CD4-positive, CD25-positive, alpha-beta regulatory T cell (primary cell): ENCODE measurements at regions not wholly inside any gene's neighbourhood (a gene's known extent, or its start where the extent isn't known, plus 50 kb on each side); places are given as distances from the start of the nearest gene placed in this dataset.

ENCODE experiments used
- ATAC-seq, 2 donors: fragments of 150-1000 bp; cut with Tn5 transposase; one replicate each; pipeline ENCODE4 v1.10.0; 2021; ENCODE audit warnings: low read depth in 2 of 2, moderate number of reproducible peaks in 2 of 2, moderate library complexity in 1 of 2
- DNase-seq, 3 donors: peaks; one replicate each; pipeline versions ENCODE4 v3.0.0 to v3.0.0-alpha.2; 2012 to 2022; ENCODE audit warnings: mixed read lengths in 1 of 3
- H3K27ac ChIP-seq: one replicate; pipeline ENCODE4 v1.7.0; 2013; ENCODE audit warnings: mild to moderate bottlenecking, low read length; ENCODE audit not compliant: insufficient read depth, poor library complexity, severe bottlenecking
- H3K27me3 ChIP-seq: one replicate; pipeline ENCODE4 v1.7.0; 2013; ENCODE audit warnings: low read length; ENCODE audit not compliant: control insufficient read depth, insufficient read depth
- H3K36me3 ChIP-seq: one replicate; pipeline ENCODE4 v1.7.0; 2013; ENCODE audit warnings: mild to moderate bottlenecking, low read length, moderate library complexity; ENCODE audit not compliant: control insufficient read depth, insufficient read depth
- H3K4me1 ChIP-seq: 2 replicates; pipeline ENCODE4 v1.7.0; 2013; ENCODE audit warnings: mild to moderate bottlenecking, low read length; ENCODE audit not compliant: insufficient read depth, control insufficient read depth, poor library complexity, severe bottlenecking
- H3K4me3 ChIP-seq: one replicate; pipeline ENCODE4 v1.7.0; 2013; ENCODE audit warnings: low read depth, mild to moderate bottlenecking, low read length, moderate library complexity
- H3K9me3 ChIP-seq, 2 experiments: 1 replicate in 1 of 2; 2 replicates in 1 of 2; pipeline ENCODE4 v1.7.0; 2013; ENCODE audit warnings: low read length in 2 of 2, mild to moderate bottlenecking in 1 of 2, moderate library complexity in 1 of 2; ENCODE audit not compliant: control insufficient read depth in 2 of 2
- H3K27ac Mint-ChIP-seq, 3 donors: one replicate each; pipeline ENCODE4 v1.8.0; 2020 to 2022; ENCODE audit warnings: mild to moderate bottlenecking in 3 of 3, mixed read lengths in 3 of 3, moderate library complexity in 2 of 3
- H3K27me3 Mint-ChIP-seq: one replicate; pipeline ENCODE4 v1.8.0; 2022; ENCODE audit warnings: mild to moderate bottlenecking, mixed read lengths
- H3K36me3 Mint-ChIP-seq: one replicate; pipeline ENCODE4 v1.8.0; 2020; ENCODE audit warnings: mixed read lengths
- H3K4me1 Mint-ChIP-seq, 4 donors: one replicate each; pipeline ENCODE4 v1.8.0; 2020 to 2022; ENCODE audit warnings: mixed read lengths in 4 of 4, mild to moderate bottlenecking in 1 of 4
- H3K4me3 Mint-ChIP-seq, 4 donors: one replicate each; pipeline ENCODE4 v1.8.0; 2020 to 2022; ENCODE audit warnings: mild to moderate bottlenecking in 4 of 4, mixed read lengths in 4 of 4, moderate library complexity in 3 of 4
- H3K9me3 Mint-ChIP-seq, 7 donors: one replicate each; pipeline ENCODE4 v1.8.0; 2020 to 2022; ENCODE audit warnings: mixed read lengths in 7 of 7, mild to moderate bottlenecking in 3 of 7, moderate library complexity in 2 of 7

GRCh38 chr9:73347123-73347522 is 195.5 kb downstream of the ANXA1 start:
- H3K4me1 ChIP-seq = no peaks in the 10 kb centered on the region
- H3K9me3 Mint-ChIP-seq = peaks cover 0 to 6% (median 0%) of the 10 kb centered on the region in 7 donors
- no peaks in the 10 kb centered on the region for H3K4me1 Mint-ChIP-seq
- H3K27ac Mint-ChIP-seq = no peak overlapping the region
- no peaks in the 10 kb centered on the region for H3K9me3 ChIP-seq
- H3K27me3 ChIP-seq = no peaks in the 10 kb centered on the region
- no peaks in the 10 kb centered on the region for H3K27me3 Mint-ChIP-seq
- DNase-seq (no peak), ATAC-seq (no peak)
- no peak overlapping the region for H3K27ac ChIP-seq
- no peak overlapping the region for H3K4me3 Mint-ChIP-seq
- no peak overlapping the region for H3K4me3 ChIP-seq
- H3K36me3 Mint-ChIP-seq = no peaks in the 10 kb centered on the region
- no peaks in the 10 kb centered on the region for H3K36me3 ChIP-seq

GRCh38 chr9:73347720-73348119 is 196.1 kb downstream of the ANXA1 start:
- Mint-ChIP-seq H3K27me3 (no peaks in the 10 kb centered on the region), H3K36me3 (no peaks in the 10 kb centered on the region), H3K4me1 (no peaks in the 10 kb centered on the region), H3K27ac (no peak overlapping the region), H3K9me3 (peaks cover 0 to 6% (median 0%) of the 10 kb centered on the region in 7 donors), H3K4me3 (no peak overlapping the region)
- no peaks in the 10 kb centered on the region for H3K27me3 ChIP-seq
- DNase-seq (no peak), ATAC-seq (no peak)
- H3K9me3 ChIP-seq = no peaks in the 10 kb centered on the region
- H3K4me1 ChIP-seq = no peaks in the 10 kb centered on the region
- no peak overlapping the region for H3K4me3 ChIP-seq
- no peaks in the 10 kb centered on the region for H3K36me3 ChIP-seq
- no peak overlapping the region for H3K27ac ChIP-seq

GRCh38 chr9:73348471-73348870 is 196.8 kb downstream of the ANXA1 start:
- no peak overlapping the region for H3K4me3 ChIP-seq
- ATAC-seq = no peak
- Mint-ChIP-seq H3K4me3 (no peak overlapping the region), H3K9me3 (peaks cover 0 to 6% (median 0%) of the 10 kb centered on the region in 7 donors), H3K27me3 (no peaks in the 10 kb centered on the region), H3K4me1 (no peaks in the 10 kb centered on the region), H3K27ac (no peak overlapping the region), H3K36me3 (no peaks in the 10 kb centered on the region)
- no peak overlapping the region for H3K27ac ChIP-seq
- H3K27me3 ChIP-seq = no peaks in the 10 kb centered on the region
- DNase-seq = no peak
- H3K36me3 ChIP-seq = no peaks in the 10 kb centered on the region
- no peaks in the 10 kb centered on the region for H3K4me1 ChIP-seq
- no peaks in the 10 kb centered on the region for H3K9me3 ChIP-seq

DNA sequence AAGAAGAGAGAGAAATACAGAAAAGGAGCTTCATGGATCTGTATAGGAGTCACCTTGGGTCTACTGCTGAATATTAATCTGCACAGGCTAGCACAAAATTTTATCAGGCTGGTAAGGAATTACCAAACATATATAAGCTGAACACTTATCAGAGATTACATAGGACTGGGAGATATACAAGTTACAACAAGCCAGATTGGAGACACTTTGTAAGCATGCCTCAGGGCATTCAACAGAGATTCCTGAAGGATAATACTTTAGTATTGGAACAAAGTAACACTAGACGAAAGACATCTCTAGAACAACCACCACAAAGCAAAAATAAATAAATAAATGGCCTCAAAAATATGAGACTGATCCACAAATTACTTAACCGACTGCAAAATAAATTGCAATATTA is 197.8 kb downstream of the ANXA1 start:
- no peaks in the 10 kb centered on the region for H3K36me3 ChIP-seq
- no peak for ATAC-seq
- Mint-ChIP-seq H3K4me1 (no peaks in the 10 kb centered on the region), H3K9me3 (peaks cover 0 to 6% (median 0%) of the 10 kb centered on the region in 7 donors), H3K36me3 (no peaks in the 10 kb centered on the region), H3K27ac (no peak overlapping the region), H3K27me3 (no peaks in the 10 kb centered on the region), H3K4me3 (no peak overlapping the region)
- H3K4me3 ChIP-seq = no peak overlapping the region
- DNase-seq = no peak
- no peaks in the 10 kb centered on the region for H3K4me1 ChIP-seq
- H3K27ac ChIP-seq = no peak overlapping the region
- no peaks in the 10 kb centered on the region for H3K27me3 ChIP-seq
- no peaks in the 10 kb centered on the region for H3K9me3 ChIP-seq

- Histone ChIP-seq H3K9me3 (no peaks in the 10 kb centered on the region), H3K4me3 (no peak overlapping the region), H3K27ac (no peak overlapping the region), H3K36me3 (no peaks in the 10 kb centered on the region), H3K4me1 (no peaks in the 10 kb centered on the region), H3K27me3 (no peaks in the 10 kb centered on the region)
- Mint-ChIP-seq H3K27ac (no peak overlapping the region), H3K9me3 (peaks cover 0 to 5% (median 0%) of the 10 kb centered on the region in 7 donors), H3K36me3 (no peaks in the 10 kb centered on the region), H3K4me3 (no peak overlapping the region), H3K4me1 (no peaks in the 10 kb centered on the region), H3K27me3 (no peaks in the 10 kb centered on the region)
- ATAC-seq (no peak), DNase-seq (no peak)
Observed at GRCh38 chr9:73357607-73358006, 205.9 kb downstream of the ANXA1 start.

GRCh38 chr9:73370053-73370452 is 218.4 kb downstream of the ANXA1 start:
- no peaks in the 10 kb centered on the region for H3K4me1 Mint-ChIP-seq
- H3K9me3 ChIP-seq = no peaks in the 10 kb centered on the region
- no peaks in the 10 kb centered on the region for H3K27me3 Mint-ChIP-seq
- ATAC-seq (no peak), DNase-seq (no peak)
- H3K27me3 ChIP-seq = no peaks in the 10 kb centered on the region
- H3K36me3 ChIP-seq = no peaks in the 10 kb centered on the region
- H3K27ac ChIP-seq = no peak overlapping the region
- H3K9me3 Mint-ChIP-seq = peaks cover 0 to 2% (median 0%) of the 10 kb centered on the region in 7 donors
- H3K36me3 Mint-ChIP-seq = no peaks in the 10 kb centered on the region
- no peak overlapping the region for H3K4me3 Mint-ChIP-seq
- no peak overlapping the region for H3K27ac Mint-ChIP-seq
- H3K4me1 ChIP-seq = no peaks in the 10 kb centered on the region
- H3K4me3 ChIP-seq = no peak overlapping the region

DNA sequence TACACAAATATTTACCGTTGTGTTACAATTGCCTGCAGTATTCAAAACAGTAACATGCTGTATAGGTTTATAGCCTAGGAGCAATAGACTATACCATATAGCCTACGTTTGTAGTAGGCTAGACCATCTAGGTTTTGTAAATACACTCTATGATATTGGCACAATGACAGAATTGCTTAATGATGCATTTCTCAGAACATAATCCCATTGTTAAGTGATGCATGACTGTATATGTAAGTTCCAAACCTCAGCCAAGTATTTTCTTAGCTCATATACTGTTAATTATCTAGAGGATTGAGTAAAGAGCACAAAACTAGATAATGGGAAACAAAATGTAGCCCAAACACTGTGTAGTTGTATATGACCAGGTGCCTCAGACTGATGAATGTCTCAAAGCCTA is 220.1 kb downstream of the ANXA1 start:
- no peak overlapping the region for H3K4me3 ChIP-seq
- no peak overlapping the region for H3K4me3 Mint-ChIP-seq

DNA sequence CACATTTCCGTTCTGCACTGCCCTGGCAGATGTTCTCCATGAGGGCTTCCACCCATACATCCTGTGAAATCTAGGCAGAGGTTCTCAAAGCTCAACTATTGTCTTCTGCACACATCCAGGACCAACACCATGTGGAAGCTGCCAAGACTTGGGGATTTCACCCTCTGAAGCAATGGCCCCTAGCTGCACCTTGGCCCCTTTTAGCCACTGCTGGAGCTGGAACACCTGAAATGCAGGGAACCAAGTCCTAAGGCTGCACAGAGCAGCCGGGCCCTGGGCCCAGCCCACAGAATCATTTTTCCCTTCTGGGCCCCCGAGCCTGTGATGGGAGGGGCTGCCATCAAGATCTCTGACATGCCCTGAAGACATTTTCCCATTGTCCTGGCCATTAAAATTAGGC is 228.7 kb downstream of the ANXA1 start:
- ATAC-seq = no peak
- Mint-ChIP-seq H3K4me1 (no peaks in the 10 kb centered on the region), H3K4me3 (no peak overlapping the region), H3K27me3 (no peaks in the 10 kb centered on the region), H3K27ac (no peak overlapping the region), H3K36me3 (no peaks in the 10 kb centered on the region), H3K9me3 (peaks cover 0 to 7% (median 3%) of the 10 kb centered on the region in 7 donors)
- Histone ChIP-seq H3K4me1 (no peaks in the 10 kb centered on the region), H3K27ac (no peak overlapping the region), H3K4me3 (no peak overlapping the region), H3K27me3 (no peaks in the 10 kb centered on the region), H3K36me3 (no peaks in the 10 kb centered on the region), H3K9me3 (no peaks in the 10 kb centered on the region)
- DNase-seq = no peak

More for the DNA sequence above, 220.1 kb downstream of the ANXA1 start:
- Mint-ChIP-seq H3K27ac (no peak overlapping the region), H3K27me3 (no peaks in the 10 kb centered on the region), H3K4me1 (no peaks in the 10 kb centered on the region), H3K9me3 (peaks cover 0 to 2% (median 0%) of the 10 kb centered on the region in 7 donors), H3K36me3 (no peaks in the 10 kb centered on the region)
- DNase-seq (no peak), ATAC-seq (no peak)
- no peaks in the 10 kb centered on the region for H3K4me1 ChIP-seq
- no peaks in the 10 kb centered on the region for H3K36me3 ChIP-seq
- no peaks in the 10 kb centered on the region for H3K9me3 ChIP-seq
- no peak overlapping the region for H3K27ac ChIP-seq
- H3K27me3 ChIP-seq = no peaks in the 10 kb centered on the region
